ENCODE measurements at regions not wholly inside any gene's neighbourhood (a gene's known extent, or its start where the extent isn't known, plus 50 kb on each side); places are given as distances from the start of the nearest gene placed in this dataset.

GRCh38 chr7:25356534-25357151 lies 128.4 kb upstream of the NPVF start:
- no peak for TF ChIP-seq CTCF (IDR thresholded peaks at IDR 0.05; ENCODE audit: insufficient read depth, low read length, poor library complexity, severe bottlenecking)
- Histone ChIP-seq H3K27me3 (replicated peaks; ENCODE audit: control insufficient read depth, insufficient read depth, low read length) (no peaks in the 10 kb centered on the region), H3K4me3 (replicated peaks; ENCODE audit: low read depth, low read length) (no peak overlapping the region), H3K36me3 (ENCODE audit: control insufficient read depth, insufficient read depth, low read length) (no peaks in the 10 kb centered on the region)
- no peak for DNase-seq (ENCODE audit: extremely low read depth, insufficient read length)

- H3K36me3 ChIP-seq (ENCODE audit: control insufficient read depth, insufficient read depth, low read length), result no peaks in the 10 kb centered on the region
- no peaks in the 10 kb centered on the region for H3K27me3 ChIP-seq (replicated peaks; ENCODE audit: control insufficient read depth, insufficient read depth, low read length)
- TF ChIP-seq CTCF (IDR thresholded peaks at IDR 0.05; ENCODE audit: insufficient read depth, low read length, poor library complexity, severe bottlenecking), result no peak
- H3K4me3 ChIP-seq (replicated peaks; ENCODE audit: low read depth, low read length), result no peak overlapping the region
- no peak for DNase-seq (ENCODE audit: extremely low read depth, insufficient read length)
Observed at GRCh38 chr7:25358926-25359325, 130.6 kb upstream of the NPVF start.

GRCh38 chr7:25359471-25360059 lies 131.3 kb upstream of the NPVF start:
- DNase-seq (ENCODE audit: extremely low read depth, insufficient read length), result no peak
- Histone ChIP-seq H3K4me3 (replicated peaks; ENCODE audit: low read depth, low read length) (no peak overlapping the region), H3K36me3 (ENCODE audit: control insufficient read depth, insufficient read depth, low read length) (no peaks in the 10 kb centered on the region), H3K27me3 (replicated peaks; ENCODE audit: control insufficient read depth, insufficient read depth, low read length) (no peaks in the 10 kb centered on the region)
- TF ChIP-seq CTCF (IDR thresholded peaks at IDR 0.05; ENCODE audit: insufficient read depth, low read length, poor library complexity, severe bottlenecking), result no peak

GRCh38 chr7:25360451-25360850 lies 132.2 kb upstream of the NPVF start:
- no peak for TF ChIP-seq CTCF (IDR thresholded peaks at IDR 0.05; ENCODE audit: insufficient read depth, low read length, poor library complexity, severe bottlenecking)
- Histone ChIP-seq H3K36me3 (ENCODE audit: control insufficient read depth, insufficient read depth, low read length) (no peaks in the 10 kb centered on the region), H3K4me3 (replicated peaks; ENCODE audit: low read depth, low read length) (no peak overlapping the region), H3K27me3 (replicated peaks; ENCODE audit: control insufficient read depth, insufficient read depth, low read length) (no peaks in the 10 kb centered on the region)
- no peak for DNase-seq (ENCODE audit: extremely low read depth, insufficient read length)

- Histone ChIP-seq H3K27me3 (replicated peaks; ENCODE audit: control insufficient read depth, insufficient read depth, low read length) (no peaks in the 10 kb centered on the region), H3K36me3 (ENCODE audit: control insufficient read depth, insufficient read depth, low read length) (no peaks in the 10 kb centered on the region), H3K4me3 (replicated peaks; ENCODE audit: low read depth, low read length) (no peak overlapping the region)
- no peak for TF ChIP-seq CTCF (IDR thresholded peaks at IDR 0.05; ENCODE audit: insufficient read depth, low read length, poor library complexity, severe bottlenecking)
- DNase-seq (ENCODE audit: extremely low read depth, insufficient read length), result no peak
Observed at GRCh38 chr7:25361387-25361786, 133.1 kb upstream of the NPVF start.

Data from GM06990 (cell line).